ENCODE measurements at regions not wholly inside any gene's neighbourhood (a gene's known extent, or its start where the extent isn't known, plus 50 kb on each side); places are given as distances from the start of the nearest gene placed in this dataset.

DNA sequence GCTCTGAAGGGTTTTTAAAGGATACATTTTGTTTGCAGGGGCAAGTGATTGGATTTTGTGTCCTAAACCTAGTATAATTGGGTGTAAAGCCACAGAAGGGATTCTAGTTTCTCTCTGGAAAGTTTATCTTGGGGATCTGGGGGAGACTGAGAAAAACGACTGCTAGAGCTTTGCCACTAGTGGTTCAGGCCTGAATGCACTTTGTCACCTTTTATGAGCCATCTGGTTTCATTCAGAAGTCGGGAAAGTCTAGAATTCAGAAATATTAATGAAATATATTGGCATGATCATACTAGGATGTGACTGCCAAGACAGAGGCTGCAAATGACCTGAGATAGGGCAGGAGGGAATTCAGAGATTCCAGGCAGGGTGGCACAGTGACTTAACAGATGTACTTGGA, 111.5 kb upstream of the KCNK2 start:
- no peak overlapping the region for H3K4me3 Mint-ChIP-seq
- Histone ChIP-seq H3K27me3 (replicated peaks in 1 of 4; ENCODE audit: control extremely low read depth in 1 of 4, control insufficient read depth in 3 of 4, insufficient read depth in 4 of 4, low read length in 3 of 4) (no peaks in the 10 kb centered on the region), H3K9me3 (ENCODE audit: control extremely low read depth in 1 of 3, control insufficient read depth in 2 of 3, insufficient read depth in 1 of 3, low read length in 2 of 3) (no peaks in the 10 kb centered on the region), H3K27ac (ENCODE audit: low read length in 2 of 2) (no peak overlapping the region), H3K36me3 (replicated peaks in 1 of 2; ENCODE audit: control extremely low read depth in 1 of 2, control insufficient read depth in 1 of 2, extremely low read depth in 1 of 2, insufficient read depth in 2 of 2, low read length in 1 of 2) (no peaks in the 10 kb centered on the region), H4K20me1 (ENCODE audit: control insufficient read depth, insufficient read depth, low read length, poor library complexity, severe bottlenecking) (no peaks in the 10 kb centered on the region), H3K4me2 (replicated peaks; ENCODE audit: low read depth, low read length, poor library complexity, severe bottlenecking) (no peak overlapping the region), H2AFZ (ENCODE audit: insufficient read depth, low read depth, low read length, poor library complexity, severe bottlenecking) (no peak overlapping the region), H3K4me1 (ENCODE audit: control insufficient read depth in 2 of 2, insufficient read depth in 2 of 2, low read length in 2 of 2) (no peaks in the 10 kb centered on the region), H3K4me3 (ENCODE audit: control extremely low read depth in 1 of 5, extremely low read depth in 1 of 5, insufficient read depth in 1 of 5, low read depth in 2 of 5, low read length in 4 of 5) (no peak overlapping the region), H3K9ac (ENCODE audit: low read length) (no peak overlapping the region), H3K79me2 (ENCODE audit: control insufficient read depth, insufficient read depth, low read length) (no peaks in the 10 kb centered on the region)
- no peaks in the 10 kb centered on the region for H3K4me1 Mint-ChIP-seq
- no peak overlapping the region for H3K27ac Mint-ChIP-seq
- no peaks in the 10 kb centered on the region for H3K27me3 Mint-ChIP-seq
- 50% methylated on average over 1 of the region's 2 CpGs for WGBS (ENCODE audit: insufficient coverage)
- intact Hi-C loops (cut with micrococcal nuclease): no loop called here
- DNase-seq (no peak), ATAC-seq (ENCODE audit: low read depth) (no peak)
- no peak for TF ChIP-seq EZH2 (IDR thresholded peaks at IDR 0.05; ENCODE audit: borderline replicate concordance, insufficient read depth, low read depth, low read length, poor library complexity, severe bottlenecking)
- TF ChIP-seq, protein P1, sequence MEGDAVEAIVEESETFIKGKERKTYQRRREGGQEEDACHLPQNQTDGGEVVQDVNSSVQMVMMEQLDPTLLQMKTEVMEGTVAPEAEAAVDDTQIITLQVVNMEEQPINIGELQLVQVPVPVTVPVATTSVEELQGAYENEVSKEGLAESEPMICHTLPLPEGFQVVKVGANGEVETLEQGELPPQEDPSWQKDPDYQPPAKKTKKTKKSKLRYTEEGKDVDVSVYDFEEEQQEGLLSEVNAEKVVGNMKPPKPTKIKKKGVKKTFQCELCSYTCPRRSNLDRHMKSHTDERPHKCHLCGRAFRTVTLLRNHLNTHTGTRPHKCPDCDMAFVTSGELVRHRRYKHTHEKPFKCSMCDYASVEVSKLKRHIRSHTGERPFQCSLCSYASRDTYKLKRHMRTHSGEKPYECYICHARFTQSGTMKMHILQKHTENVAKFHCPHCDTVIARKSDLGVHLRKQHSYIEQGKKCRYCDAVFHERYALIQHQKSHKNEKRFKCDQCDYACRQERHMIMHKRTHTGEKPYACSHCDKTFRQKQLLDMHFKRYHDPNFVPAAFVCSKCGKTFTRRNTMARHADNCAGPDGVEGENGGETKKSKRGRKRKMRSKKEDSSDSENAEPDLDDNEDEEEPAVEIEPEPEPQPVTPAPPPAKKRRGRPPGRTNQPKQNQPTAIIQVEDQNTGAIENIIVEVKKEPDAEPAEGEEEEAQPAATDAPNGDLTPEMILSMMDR (IDR thresholded peaks at IDR 0.05): no peak
- POLR2A ChIA-PET: no interaction called here
- H3K9me3 Mint-ChIP-seq (ENCODE audit: insufficient read depth): no peaks in the 10 kb centered on the region
- CTCF ChIA-PET: no interaction called here

DNA sequence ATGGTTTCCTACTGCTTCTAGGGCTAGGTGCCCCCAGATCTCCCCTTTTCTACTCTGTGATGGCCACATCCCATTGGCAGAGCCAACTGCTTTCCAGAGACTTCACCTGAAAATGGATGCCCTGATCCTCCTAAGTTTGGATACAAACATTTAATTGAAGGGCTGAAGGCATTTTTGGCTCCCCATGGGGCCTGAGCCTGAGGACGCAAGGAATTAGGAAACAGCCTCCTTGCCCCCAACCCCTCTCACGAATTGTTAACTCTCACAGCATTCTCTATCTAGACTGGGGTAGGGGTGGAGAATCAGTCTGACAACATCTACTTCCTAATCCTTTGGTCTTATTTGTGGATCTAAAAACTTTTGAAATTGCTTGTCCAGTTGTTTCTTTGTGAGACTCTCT, 108.5 kb upstream of the KCNK2 start:
- Histone ChIP-seq H3K4me2 (replicated peaks; ENCODE audit: low read depth, low read length, poor library complexity, severe bottlenecking) (no peak overlapping the region), H3K4me3 (ENCODE audit: control extremely low read depth in 1 of 5, extremely low read depth in 1 of 5, insufficient read depth in 1 of 5, low read depth in 2 of 5, low read length in 4 of 5) (no peak overlapping the region), H3K27me3 (replicated peaks in 1 of 4; ENCODE audit: control extremely low read depth in 1 of 4, control insufficient read depth in 3 of 4, insufficient read depth in 4 of 4, low read length in 3 of 4) (no peaks in the 10 kb centered on the region), H2AFZ (ENCODE audit: insufficient read depth, low read depth, low read length, poor library complexity, severe bottlenecking) (no peak overlapping the region), H3K4me1 (ENCODE audit: control insufficient read depth in 2 of 2, insufficient read depth in 2 of 2, low read length in 2 of 2) (no peaks in the 10 kb centered on the region), H3K36me3 (replicated peaks in 1 of 2; ENCODE audit: control extremely low read depth in 1 of 2, control insufficient read depth in 1 of 2, extremely low read depth in 1 of 2, insufficient read depth in 2 of 2, low read length in 1 of 2) (no peaks in the 10 kb centered on the region), H3K79me2 (ENCODE audit: control insufficient read depth, insufficient read depth, low read length) (no peaks in the 10 kb centered on the region), H3K9ac (ENCODE audit: low read length) (no peak overlapping the region), H4K20me1 (ENCODE audit: control insufficient read depth, insufficient read depth, low read length, poor library complexity, severe bottlenecking) (no peaks in the 10 kb centered on the region), H3K27ac (ENCODE audit: low read length in 2 of 2) (no peak overlapping the region), H3K9me3 (ENCODE audit: control extremely low read depth in 1 of 3, control insufficient read depth in 2 of 3, insufficient read depth in 1 of 3, low read length in 2 of 3) (no peaks in the 10 kb centered on the region)
- Mint-ChIP-seq H3K27me3 (no peaks in the 10 kb centered on the region), H3K9me3 (ENCODE audit: insufficient read depth) (no peaks in the 10 kb centered on the region), H3K4me1 (no peaks in the 10 kb centered on the region), H3K4me3 (no peak overlapping the region), H3K27ac (no peak overlapping the region)
- DNase-seq (no peak), ATAC-seq (ENCODE audit: low read depth) (no peak)
- ChIA-PET CTCF (no interaction called here), POLR2A (no interaction called here)
- TF ChIP-seq EZH2 (IDR thresholded peaks at IDR 0.05; ENCODE audit: borderline replicate concordance, insufficient read depth, low read depth, low read length, poor library complexity, severe bottlenecking): no peak
- WGBS (ENCODE audit: insufficient coverage): no CpG with 5 or more reads among the region's 2 CpGs
- intact Hi-C loops (cut with micrococcal nuclease): no loop called here
